GM19324 (cell line): ENCODE measurements at regions not wholly inside any gene's neighbourhood (a gene's known extent, or its start where the extent isn't known, plus 50 kb on each side); places are given as distances from the start of the nearest gene placed in this dataset.

ENCODE experiments used
- ATAC-seq: cut with Tn5 transposase; IDR thresholded peaks from one replicate; pipeline ENCODE4 v1.9.1; 2021; ENCODE audit warnings: mild to moderate bottlenecking, moderate library complexity; ENCODE audit not compliant: unreplicated experiment, low FRiP score

DNA sequence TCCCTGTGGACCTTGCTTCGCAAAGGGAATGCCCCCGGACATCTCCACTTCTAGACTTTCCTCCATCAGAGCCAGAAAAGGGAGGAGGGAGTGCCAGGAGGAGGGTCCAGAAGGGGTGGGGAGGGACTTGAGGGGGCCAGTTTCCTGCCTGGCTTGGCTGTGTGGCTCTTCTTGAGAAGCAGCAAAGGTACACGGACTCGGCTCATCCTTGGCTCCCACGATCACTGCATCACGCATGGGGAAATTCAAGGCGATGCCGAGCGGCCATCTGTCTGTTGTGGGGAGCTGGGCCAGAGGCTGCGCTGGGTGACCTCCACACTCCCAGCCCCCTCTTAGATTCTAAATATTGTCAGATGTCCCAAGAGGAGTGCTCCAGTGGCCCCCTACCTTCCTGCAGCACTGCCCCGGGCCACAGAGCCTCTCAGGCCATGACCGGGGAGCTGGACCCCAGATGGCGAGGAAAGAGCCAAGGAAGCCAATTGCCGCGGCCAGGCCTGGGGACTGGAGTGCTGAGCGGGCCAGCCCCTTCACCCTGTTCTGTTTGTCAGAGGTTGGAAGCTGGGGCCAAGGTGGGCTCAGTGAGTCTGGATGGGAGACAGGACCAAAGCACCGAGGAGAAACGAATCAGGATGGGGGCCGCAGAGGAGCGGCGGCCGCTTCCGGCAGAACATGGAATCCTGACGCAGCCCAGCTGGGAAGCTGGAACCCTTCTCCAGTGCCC is 104.5 kb downstream of the RBFOX3 start:
- ATAC-seq = no peak

DNA sequence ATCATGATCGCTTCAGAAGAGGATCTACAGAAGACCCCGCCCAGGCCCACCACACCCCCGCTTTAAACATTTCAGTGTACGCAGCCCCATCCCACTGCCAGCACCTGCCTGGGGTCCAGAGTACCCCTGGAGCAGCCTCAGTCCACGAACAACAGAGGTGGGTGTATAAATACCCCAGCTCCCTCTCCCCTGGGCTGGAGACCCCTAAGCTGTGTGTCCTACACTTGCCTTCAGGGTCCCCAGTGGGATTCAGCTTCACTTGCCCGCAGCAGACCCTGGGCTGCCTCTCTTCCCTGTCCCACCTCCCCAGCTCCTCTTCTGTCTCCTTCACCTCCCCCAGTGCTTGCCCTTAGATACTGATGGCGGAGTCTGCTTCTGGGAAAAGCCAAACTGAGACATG is 105.7 kb downstream of the RBFOX3 start:
- ATAC-seq = no peak

DNA sequence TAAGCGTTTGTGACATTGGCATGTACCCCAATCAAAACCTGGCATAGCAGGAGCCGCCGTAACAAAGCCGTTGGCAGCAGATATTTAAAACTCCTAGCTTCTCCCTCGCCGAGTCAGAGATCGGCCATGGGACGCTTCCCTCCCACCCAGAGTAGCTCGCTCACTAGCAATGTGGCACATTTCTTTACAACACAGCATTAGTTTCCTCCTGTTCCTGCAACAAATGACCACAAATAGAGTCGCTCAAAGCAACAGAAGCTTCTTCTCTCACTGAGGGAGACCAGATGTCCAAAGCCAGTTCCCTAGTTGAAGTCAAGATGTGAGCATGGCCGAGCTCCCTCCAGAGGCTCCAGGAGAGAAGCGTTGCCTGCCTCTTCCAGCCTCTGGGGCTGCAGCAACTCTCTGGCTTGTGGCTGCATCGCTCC is 106.7 kb downstream of the RBFOX3 start:
- ATAC-seq = no peak

DNA sequence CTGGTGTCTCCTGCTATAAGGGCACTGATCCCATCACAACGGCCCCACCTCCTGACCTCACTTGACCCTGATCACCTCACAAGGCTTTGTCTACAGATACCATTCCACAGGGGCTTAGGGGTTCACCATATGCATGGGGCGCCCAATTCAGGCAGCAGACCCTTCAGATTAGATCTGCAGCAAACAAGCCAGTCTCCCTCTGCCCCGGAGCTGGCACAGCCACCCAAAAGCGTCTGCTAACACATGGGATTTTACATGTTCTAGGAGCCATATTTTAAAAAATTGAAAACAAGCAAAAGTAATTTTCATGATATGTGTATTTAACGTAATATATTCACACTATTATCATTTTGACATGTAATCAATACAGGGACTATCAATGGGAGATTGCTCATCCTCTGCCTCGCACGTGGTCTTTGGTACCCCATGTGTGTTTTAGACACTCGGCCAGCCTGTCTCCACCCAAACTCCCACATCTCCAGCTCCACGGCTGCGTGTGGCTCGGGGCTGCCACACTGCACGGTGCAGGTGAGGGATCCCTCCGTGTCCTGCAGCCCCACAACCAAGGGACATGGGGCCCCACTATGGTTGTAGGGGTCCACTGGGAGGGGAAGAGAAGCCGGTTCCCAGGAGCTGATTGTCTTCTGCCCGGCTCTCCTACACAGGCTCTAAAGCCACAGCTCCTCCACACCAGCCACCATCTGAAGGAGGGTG is 107.6 kb downstream of the RBFOX3 start:
- no peak for ATAC-seq

DNA sequence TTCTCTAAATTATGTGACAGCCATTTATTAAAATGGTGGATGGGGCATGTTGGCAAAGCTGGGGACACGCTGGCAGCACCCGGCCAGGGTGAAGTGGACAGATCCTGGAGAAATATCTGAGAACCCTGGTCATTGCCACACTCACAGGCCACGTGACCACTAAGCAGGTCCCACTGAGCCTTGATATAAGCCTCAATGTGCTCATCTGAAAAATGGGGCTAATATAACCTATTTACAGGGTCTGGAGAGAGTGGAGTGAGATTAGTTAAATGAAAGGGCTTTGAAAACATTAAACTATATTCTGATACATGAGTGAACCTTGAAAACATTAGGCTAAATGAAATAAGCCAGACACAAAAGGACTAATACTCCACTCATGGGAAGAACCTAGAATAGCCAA is 108.9 kb downstream of the RBFOX3 start:
- ATAC-seq = no peak

DNA sequence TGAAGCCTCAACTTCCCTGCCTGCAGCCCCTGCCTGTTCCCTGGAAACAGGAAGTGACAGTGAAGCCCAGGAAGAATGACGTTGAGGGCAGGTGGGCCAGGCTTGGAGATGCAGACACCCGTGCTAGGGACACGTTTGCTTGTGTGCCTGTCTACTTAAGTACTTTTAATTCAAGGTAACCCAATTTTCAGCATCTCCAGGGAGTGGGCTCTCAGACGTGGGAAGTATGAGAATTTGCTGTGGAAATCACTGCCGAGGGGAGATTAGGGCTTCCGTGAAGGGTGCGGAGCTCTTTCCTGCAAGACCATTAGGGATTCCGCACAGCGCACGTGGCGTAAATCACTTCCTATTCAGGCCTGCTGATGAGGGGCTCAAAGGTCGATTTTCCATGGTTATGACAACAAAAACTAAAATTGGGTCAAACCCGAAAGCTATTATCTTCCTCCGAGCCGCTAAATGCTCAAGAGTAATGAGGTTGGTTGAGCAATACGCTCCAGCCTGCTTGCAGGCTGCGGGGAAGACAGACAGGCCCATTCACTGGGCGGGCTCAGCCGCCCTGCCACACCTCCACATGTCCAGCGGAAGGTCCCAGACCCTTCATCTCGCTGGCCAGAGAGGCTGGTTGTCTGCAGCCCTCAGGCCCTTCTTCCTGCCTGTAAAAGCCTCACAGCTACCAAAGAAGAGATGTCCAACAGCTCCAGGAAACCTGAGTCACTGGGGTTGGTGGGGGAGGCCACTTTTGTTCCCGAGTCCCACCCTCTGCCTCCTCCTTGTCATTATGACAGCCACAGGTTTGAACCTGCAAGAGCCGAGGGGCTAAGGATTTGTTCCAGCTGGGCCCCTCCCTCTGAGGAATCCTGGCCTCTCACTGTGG is 109.9 kb downstream of the RBFOX3 start:
- no peak for ATAC-seq

DNA sequence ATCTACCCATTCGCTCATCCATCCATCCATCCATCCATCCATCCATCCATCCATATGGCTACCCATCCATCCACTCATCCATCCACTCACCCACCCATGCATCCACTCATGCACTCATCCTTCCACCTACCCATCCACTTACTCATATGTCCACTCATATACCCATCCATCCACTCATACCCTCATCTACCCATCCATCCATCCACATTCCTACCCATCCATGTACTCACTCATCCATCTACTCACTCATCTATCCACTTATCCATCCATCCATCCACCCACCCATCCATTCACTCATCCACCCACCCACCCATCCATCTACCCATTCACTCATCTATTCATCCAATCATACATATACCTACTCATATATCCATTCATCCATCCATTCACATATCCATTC is 112.0 kb downstream of the RBFOX3 start:
- ATAC-seq = no peak

DNA sequence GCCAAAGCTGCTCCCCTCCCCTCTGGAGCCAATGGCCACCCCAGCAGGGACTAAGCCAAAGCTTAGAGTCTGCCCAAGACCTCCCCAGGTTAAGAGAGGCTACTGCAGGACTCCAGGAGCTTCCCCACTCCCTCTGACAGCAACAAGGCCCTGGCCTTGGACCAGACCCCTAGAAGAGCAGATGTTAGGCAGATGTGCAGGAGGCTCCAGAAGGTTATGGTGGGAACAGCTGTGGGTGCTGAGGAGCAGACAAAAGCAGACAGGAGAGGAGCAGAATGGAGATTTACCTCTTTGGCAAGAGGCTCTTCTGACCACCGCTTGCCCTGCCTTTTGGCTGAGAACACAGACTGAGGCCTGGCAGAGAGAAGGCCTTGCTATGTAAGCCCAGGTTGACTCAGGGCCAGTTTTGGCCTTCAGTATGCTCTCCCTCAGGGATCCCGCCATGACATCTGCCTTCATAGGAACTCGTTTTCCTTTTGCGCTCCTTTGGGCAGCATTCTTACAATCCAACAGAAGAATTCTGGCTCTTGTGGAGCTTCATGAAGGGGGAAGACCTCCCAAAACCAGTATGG is 113.0 kb downstream of the RBFOX3 start:
- no peak for ATAC-seq

DNA sequence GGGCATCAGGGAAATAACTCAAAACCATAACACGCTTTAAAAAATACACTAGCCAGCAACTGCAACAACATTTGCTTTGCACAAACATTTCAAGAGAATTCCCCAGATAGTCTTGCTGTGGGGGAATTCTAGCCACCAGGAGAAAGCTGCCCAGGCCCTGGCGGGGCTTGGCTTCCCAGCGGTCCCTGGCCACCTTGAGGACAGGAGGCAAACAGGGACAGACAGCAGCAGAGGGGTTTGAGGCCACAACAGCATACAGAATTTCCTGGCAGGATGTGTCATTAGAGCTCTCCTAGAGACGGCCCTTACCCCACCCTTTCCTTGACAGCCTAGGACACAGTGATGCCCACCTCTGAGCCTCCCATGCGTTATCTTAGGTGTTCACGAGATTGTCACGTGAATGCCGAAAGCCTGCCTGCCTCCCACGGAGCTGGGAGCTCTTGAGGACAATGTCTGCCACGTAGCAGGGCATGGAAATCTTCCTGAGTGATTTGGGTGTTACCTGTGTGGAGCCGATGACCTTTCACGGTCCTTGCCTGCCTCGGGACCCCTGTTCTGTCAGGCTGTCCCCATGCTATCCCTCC is 114.3 kb downstream of the RBFOX3 start:
- no peak for ATAC-seq

DNA sequence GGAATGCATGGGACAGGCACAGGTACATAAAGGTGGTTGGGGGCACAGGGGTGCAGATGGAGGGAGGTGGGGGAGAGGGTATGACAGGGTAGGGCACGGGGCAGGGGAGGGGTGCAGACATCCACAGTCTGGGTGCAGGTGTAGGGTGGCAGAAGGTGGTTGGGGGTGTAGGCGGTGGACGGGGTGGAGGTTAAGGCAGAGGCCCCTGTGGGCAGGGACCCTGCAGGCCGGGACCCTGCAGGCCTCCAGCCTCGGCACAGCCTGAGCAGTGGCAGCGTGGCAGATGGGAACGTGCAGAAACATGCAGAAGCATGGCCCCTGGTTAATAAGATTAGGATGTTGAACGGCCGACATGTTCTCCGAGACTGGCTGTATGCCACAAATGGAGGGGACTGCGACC is 115.2 kb downstream of the RBFOX3 start:
- ATAC-seq = no peak

DNA sequence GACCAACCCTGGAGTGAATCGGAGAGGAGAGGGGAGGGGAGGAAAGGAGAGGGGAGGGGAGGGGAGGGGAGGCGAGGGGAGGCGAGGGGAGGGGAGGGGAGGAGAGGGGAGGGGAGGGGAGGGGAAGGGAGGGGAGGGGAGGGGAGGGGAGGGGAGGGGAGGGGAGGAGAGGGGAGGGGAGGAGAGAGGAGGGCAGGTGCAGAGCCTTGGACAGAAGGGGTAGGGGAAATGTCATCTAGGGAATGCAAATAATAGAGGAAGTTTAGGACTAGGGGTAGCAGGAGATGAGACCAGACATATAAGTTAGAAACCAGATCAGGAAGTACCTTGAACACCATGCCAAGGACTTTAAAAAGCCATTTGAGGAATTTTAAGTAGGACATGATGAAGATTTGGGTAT is 119.8 kb downstream of the RBFOX3 start:
- no peak for ATAC-seq

DNA sequence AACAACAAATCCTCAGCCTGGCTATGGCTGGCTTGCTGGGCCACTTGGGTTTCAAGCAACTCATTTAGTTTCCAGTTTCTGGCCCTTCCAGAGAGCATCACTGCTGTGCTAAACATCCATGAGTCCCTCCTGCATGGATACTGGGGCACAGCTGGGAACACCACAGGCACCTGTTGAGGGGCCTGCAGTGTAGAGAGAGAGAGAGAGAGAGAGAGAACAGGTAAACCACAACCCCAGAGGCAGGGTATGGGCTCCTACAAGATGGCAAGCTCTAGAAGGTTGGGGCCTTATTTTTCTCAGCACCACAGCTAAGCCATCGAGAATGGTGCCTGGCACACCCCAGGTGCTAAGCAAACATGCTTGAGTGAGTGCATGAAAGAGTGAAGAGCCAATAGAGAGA is 120.3 kb downstream of the RBFOX3 start:
- ATAC-seq = no peak

DNA sequence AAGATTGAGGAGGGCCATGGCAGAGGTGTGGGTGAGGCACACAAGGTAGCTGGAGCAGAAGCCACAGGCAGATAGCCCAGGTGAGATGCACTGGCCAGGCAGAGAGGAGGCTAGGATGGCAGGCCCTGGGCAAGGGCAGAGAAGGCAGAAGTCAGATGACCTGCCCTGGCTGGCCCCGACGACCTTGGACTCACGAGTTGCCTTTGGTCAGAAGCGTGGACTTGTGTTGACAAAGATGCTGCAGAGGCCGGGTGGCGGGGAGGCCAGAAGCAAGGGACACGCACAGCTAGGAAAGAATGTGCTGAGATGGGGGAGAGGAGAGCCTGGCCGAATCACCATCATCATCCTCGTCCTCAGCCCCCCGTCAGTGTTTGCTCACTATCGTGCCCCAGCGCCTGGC is 123.7 kb downstream of the RBFOX3 start:
- ATAC-seq = no peak

DNA sequence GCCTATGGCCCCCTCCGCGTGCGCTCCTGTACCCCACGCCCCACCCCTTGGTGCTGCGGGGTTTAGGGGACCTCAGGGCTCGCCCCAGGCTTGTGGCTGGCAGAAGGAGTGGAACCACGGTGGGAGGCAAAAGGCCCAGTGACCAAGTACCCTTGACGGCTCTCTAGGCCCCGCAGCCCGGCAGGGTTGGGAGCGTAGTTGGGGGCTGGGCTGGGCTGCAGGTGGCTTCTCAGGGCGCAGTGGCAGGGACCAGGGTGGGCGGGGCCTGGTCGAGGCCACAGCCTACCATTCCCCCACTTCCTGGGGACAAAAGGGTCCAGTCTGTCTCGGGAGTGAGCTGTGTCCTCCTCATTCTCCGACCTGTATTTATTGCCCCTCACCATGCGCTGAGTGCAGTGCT is 124.9 kb downstream of the RBFOX3 start:
- no peak for ATAC-seq

DNA sequence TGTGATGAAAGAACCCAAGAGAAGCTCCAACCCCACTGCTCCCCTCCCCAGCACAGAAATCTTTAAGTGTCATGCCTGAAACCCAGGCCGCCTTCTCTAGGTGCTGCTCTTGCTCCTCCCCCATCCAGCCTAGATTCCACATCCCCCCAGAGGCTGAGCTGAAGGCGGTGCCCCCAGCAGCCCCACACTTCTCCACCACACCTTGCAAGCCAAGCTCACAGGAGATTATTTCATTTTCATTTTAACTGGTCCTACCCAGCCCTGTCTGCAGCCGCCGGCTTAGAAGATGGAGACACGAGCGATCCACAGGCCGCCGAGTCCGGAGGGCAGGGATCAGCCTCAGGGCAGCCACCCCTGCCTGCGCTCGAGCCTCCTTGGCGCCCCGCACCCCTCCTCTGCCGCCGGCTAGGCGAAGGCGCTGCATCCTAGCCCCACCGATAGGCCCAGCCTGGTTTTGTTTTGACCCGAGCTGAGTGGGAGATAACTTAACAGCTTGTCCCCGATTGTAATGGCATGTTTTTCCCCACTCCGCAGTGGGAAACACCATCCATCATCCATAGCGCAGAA is 125.3 kb downstream of the RBFOX3 start:
- no peak for ATAC-seq

DNA sequence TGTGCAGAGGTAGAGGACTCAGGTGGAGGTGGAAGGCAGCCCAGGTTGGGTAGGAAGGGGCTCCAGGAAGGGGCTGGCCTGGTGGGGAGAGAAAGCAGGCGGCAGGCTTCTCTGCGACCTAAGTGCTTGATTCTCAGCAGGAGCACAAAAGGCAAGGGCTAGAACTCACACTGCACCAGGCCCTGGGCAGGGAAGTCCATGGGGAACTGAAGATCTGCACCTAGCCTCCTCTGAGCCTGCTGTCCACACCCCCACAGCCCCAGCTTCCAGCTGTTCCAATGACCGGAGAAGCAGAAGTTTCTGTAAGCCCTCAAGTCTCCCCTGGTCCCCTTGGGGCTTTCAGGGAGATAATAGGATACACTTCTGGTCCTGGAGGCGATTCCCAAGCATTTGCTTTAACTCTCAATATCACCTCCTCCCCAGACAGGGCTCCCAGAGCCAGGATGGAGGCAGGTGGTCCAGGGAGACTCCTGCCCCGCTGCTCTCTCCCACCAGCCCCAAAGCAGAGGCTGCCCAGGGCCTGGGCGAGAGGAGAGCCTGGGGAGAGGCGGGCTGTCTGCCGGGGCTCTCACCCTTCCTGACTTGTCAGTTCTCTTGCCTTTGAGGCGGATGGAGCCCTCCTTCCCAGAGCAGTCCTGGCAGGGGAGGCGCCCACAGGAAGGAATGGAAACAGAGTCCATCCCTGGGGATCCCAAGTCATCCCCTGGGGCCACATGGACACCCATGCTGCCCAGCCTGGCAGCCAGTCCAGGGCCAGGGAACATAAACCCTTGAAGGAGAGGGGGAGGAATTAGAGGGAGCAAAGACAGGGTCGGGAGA is 126.0 kb downstream of the RBFOX3 start:
- ATAC-seq = no peak

DNA sequence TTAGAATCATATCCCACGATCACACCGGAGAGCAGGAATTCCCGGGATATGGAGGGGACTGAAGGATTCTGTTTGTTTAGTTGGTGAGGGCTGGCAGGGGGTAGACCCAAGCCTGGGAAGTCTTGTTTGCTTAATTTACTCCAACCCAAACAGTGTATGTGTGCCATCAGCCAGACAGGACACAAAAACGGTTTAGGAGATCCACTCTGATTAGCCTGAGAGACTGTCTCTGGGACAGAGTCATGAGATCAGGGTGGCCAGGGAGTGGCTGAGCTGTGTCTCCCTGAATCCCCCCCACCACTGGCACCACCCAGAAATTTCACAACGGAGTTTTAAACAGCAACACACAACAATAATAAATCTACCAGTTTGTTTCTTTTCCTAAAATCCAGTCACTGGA is 127.0 kb downstream of the RBFOX3 start:
- ATAC-seq = no peak

DNA sequence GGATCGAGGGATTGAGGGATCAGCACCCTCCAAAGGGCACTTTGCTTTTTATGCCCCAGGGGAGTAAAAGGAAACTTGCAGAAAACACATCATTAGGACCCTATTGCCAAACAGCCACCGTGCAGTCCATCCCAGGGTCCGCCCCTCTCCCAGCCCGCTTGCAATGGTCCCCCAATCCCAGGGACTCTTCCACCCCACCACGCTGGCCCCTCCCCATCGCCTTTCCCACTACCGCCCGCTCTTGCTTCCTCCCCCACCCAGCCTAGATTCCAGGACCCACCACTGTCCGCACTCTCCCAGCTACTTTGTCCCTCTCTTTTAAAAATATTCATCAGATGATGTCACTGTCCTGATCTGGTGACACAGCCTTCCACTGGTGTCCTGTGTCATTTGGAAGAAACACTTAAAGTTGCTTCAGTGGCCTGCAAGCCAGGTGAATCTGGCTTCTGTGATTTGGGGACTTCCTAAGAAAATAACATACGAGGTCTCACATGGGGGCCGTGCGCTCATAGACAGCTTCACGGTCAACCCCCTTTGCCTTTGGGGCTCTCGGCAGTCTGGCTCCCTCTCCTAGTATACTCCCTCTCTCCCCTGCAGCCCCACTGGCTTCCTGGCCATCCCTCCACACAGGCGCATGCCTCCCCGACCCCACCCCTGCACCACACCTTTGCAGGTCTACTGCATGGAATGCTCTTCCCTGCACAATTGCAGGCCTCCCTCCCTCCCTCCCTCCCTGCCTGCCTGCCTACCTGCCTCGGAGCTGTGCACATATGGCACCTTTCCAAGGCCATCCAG is 127.9 kb downstream of the RBFOX3 start:
- no peak for ATAC-seq

DNA sequence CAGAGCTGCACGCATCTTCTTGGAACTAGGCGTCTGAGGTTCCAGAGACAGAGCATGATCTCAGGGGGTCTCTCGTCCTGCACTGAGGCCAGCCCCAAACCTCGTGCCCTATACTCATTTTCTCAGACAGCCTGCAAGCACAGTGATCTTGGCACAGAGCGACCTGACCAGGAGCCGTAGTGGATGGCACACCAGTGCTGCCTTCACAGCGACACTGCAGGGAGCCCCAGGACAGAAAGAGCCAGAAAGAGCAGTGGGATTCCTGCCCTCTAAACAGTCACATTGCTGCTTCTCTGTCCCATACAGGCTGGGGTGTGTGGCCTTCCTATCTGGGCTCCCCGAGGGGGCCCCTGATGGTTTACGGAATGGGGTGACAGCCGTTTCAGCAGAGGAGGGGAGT is 131.0 kb downstream of the RBFOX3 start:
- no peak for ATAC-seq
